K562 (cell line): ENCODE measurements at regions not wholly inside any gene's neighbourhood (a gene's known extent, or its start where the extent isn't known, plus 50 kb on each side); places are given as distances from the start of the nearest gene placed in this dataset.

Source experiments
- ATAC-seq: fragments of 200-7000 bp; cut with Tn5 transposase; 3 replicates; pipeline ENCODE4 v1.9.1; 2020; ENCODE audit warnings: moderate library complexity
- BruUV-seq: library from RNA; stranded (reverse); fragments of 400-500 nt; replicated peaks from 2 replicates; lab custom pipeline; 2021; lab: Mats Ljungman, UMichigan
- CTCF ChIA-PET: fragments of 300-600 bp; formaldehyde crosslinking; extraction: SDS; loops from one replicate; lab custom pipeline; 2021; ENCODE audit warnings: low intra/inter-chr PET ratio; lab: Yijun Ruan, JAX
- POLR2A ChIA-PET: fragments of 300-600, 350-650 bp; sonication (Branson Sonifier 250); formaldehyde crosslinking; extraction: SDS; loops from one replicate; lab custom pipeline; 2021; ENCODE audit warnings: antibody characterized with exemption, inconsistent platforms; lab: Yijun Ruan, JAX
- DNase-seq, 4 experiments: peaks; one replicate each; pipeline versions ENCODE4 v3.0.0 to v3.0.0-alpha.2; 2011 to 2018; ENCODE audit warnings: low spot score in 3 of 4, mixed read lengths in 3 of 4; ENCODE audit errors: extremely low read depth in 1 of 4
- FAIRE-seq: peaks from 2 replicates; lab custom pipeline; 2011; peaks lifted over from hg19 to GRCh38; lab: Jason Lieb, UNC
- H2AFZ ChIP-seq: 2 replicates; pipeline ENCODE4 v1.6.0; 2011; ENCODE audit warnings: low read depth, low read length, control low read depth, inconsistent platforms
- H3K27ac ChIP-seq: fragments of 200-600 bp; 3 replicates; pipeline ENCODE4 v1.8.0; 2011; ENCODE audit warnings: low read depth, mild to moderate bottlenecking, control low read depth, inconsistent platforms, low read length, moderate library complexity, mixed read lengths; ENCODE audit errors: extremely low read depth
- H3K27me3 ChIP-seq, 2 experiments: fragments of 300-600 bp in 1 of 2; 2 replicates in 1 of 2; 3 replicates in 1 of 2; pipeline versions ENCODE4 v1.6.0 to v1.8.0; 2011; ENCODE audit warnings: inconsistent platforms in 2 of 2, low read length in 2 of 2, mild to moderate bottlenecking in 1 of 2, mixed read lengths in 1 of 2, moderate library complexity in 1 of 2; ENCODE audit not compliant: control insufficient read depth in 2 of 2, insufficient read depth in 2 of 2
- H3K36me3 ChIP-seq: fragments of 300-600 bp; 3 replicates; pipeline ENCODE4 v1.8.0; 2011; ENCODE audit warnings: mild to moderate bottlenecking, low read length, inconsistent platforms; ENCODE audit not compliant: control insufficient read depth, insufficient read depth
- H3K4me1 ChIP-seq, 2 experiments: fragments of 200-600 bp in 1 of 2; replicated peaks in 1 of 2; 2 replicates in 1 of 2; 3 replicates in 1 of 2; pipeline versions ENCODE4 v1.5.1 to v1.8.0; 2011; ENCODE audit warnings: inconsistent platforms in 2 of 2, low read length in 2 of 2, mild to moderate bottlenecking in 1 of 2, mixed read lengths in 1 of 2, moderate library complexity in 1 of 2; ENCODE audit not compliant: control insufficient read depth in 2 of 2, insufficient read depth in 2 of 2
- H3K4me2 ChIP-seq: 2 replicates; pipeline ENCODE4 v1.6.1; 2011; ENCODE audit warnings: low read length, control low read depth, inconsistent platforms, mixed read lengths; ENCODE audit not compliant: insufficient read depth
- H3K4me3 ChIP-seq: fragments of 200-600 bp; sonication (generic), shearing (Covaris generic); 2 replicates; pipeline ENCODE4 v1.5.1; 2016; ENCODE audit warnings: control low read depth, inconsistent platforms
- H3K79me2 ChIP-seq: fragments of 200-600 bp; 3 replicates; pipeline ENCODE4 v1.8.0; 2011; ENCODE audit warnings: low read length, inconsistent platforms; ENCODE audit not compliant: control insufficient read depth, insufficient read depth
- H3K9ac ChIP-seq, 2 experiments: 2 replicates each; pipeline versions ENCODE4 v1.6.0 to v1.6.1; 2011; ENCODE audit warnings: low read depth in 2 of 2, low read length in 2 of 2, control low read depth in 1 of 2, inconsistent platforms in 1 of 2, mild to moderate bottlenecking in 1 of 2, mixed read lengths in 1 of 2; ENCODE audit not compliant: insufficient read depth in 1 of 2
- H3K9me1 ChIP-seq: one replicate; pipeline ENCODE4 v1.6.0; 2011; ENCODE audit warnings: inconsistent platforms, mild to moderate bottlenecking, low read length, moderate library complexity; ENCODE audit not compliant: control insufficient read depth, insufficient read depth
- H3K9me3 ChIP-seq: replicated peaks from 2 replicates; pipeline ENCODE4 v1.5.1; 2011; ENCODE audit warnings: low read depth, low read length, inconsistent platforms; ENCODE audit not compliant: control insufficient read depth, insufficient read depth
- H4K20me1 ChIP-seq: replicated peaks from 2 replicates; pipeline ENCODE4 v1.6.1; 2011; ENCODE audit warnings: low read length, inconsistent platforms, mixed read lengths; ENCODE audit not compliant: control insufficient read depth, insufficient read depth
- BRCA1 ChIP-seq, 2 experiments: fragments of 450-650 bp in 1 of 2; sonication (generic) in 1 of 2; formaldehyde crosslinking in 1 of 2; IDR thresholded peaks; 2 replicates each; pipeline versions ENCODE4 v1.5.0 to v1.6.1; 2017 to 2020; ENCODE audit warnings: mild to moderate bottlenecking in 1 of 2, missing genetic modification reagents in 1 of 2
- MTA1 ChIP-seq: fragments of 450-650 bp; IDR thresholded peaks from 2 replicates; pipeline ENCODE4 v1.6.1; 2017; ENCODE audit warnings: borderline replicate concordance
- NCOA1 ChIP-seq: fragments of 450-650 bp; IDR thresholded peaks from 2 replicates; pipeline ENCODE4 v1.6.1; 2016; ENCODE audit warnings: low read depth
- SMARCA4 ChIP-seq: fragments of 450-650 bp; IDR thresholded peaks from 2 replicates; pipeline ENCODE4 v1.6.1; 2016
- TAF15 ChIP-seq: fragments of 200-400 bp; formaldehyde crosslinking; IDR thresholded peaks from 2 replicates; pipeline ENCODE4 v1.6.1; 2017; ENCODE audit warnings: mild to moderate bottlenecking, low read depth, low read length, moderate library complexity
- ZSCAN29 ChIP-seq: fragments of 450-650 bp; IDR thresholded peaks from 2 replicates; pipeline ENCODE4 v1.6.1; 2017
- WGBS: fragments of 100-300 bp; shearing (Covaris generic); methylation state at CpG from one replicate; pipeline ENCODE4 v1.1.6; 2016; ENCODE audit warnings: low coverage, mixed read lengths; ENCODE audit not compliant: insufficient coverage; ENCODE audit errors: missing lambda C conversion rate; 5-methylcytosine and 5-hydroxymethylcytosine counted together
- in situ Hi-C: fragments of 300-500 bp; cut with MboI; formaldehyde crosslinking; loops from 4 replicates; pipeline ENCODE4 v1.15.0; 2018; ENCODE audit warnings: inconsistent platforms, mixed read lengths
- intact Hi-C: fragments of 100-400 bp; cut with micrococcal nuclease; formaldehyde crosslinking; loops from 2 replicates; pipeline ENCODE4 v1.14.2; 2022
- TF ChIP-seq, protein P1 (sequence below), 2 experiments: fragments of 450-650 bp; IDR thresholded peaks; 2 replicates each; pipeline ENCODE4 v1.6.1; 2018; ENCODE audit warnings: mild to moderate bottlenecking in 2 of 2, low read depth in 1 of 2; ENCODE audit not compliant: partially characterized antibody in 2 of 2

GRCh38 chr16:5722116-5722619 is 624.6 kb upstream of the EEF2KMT start (continued):
- TF ChIP-seq, protein P1, sequence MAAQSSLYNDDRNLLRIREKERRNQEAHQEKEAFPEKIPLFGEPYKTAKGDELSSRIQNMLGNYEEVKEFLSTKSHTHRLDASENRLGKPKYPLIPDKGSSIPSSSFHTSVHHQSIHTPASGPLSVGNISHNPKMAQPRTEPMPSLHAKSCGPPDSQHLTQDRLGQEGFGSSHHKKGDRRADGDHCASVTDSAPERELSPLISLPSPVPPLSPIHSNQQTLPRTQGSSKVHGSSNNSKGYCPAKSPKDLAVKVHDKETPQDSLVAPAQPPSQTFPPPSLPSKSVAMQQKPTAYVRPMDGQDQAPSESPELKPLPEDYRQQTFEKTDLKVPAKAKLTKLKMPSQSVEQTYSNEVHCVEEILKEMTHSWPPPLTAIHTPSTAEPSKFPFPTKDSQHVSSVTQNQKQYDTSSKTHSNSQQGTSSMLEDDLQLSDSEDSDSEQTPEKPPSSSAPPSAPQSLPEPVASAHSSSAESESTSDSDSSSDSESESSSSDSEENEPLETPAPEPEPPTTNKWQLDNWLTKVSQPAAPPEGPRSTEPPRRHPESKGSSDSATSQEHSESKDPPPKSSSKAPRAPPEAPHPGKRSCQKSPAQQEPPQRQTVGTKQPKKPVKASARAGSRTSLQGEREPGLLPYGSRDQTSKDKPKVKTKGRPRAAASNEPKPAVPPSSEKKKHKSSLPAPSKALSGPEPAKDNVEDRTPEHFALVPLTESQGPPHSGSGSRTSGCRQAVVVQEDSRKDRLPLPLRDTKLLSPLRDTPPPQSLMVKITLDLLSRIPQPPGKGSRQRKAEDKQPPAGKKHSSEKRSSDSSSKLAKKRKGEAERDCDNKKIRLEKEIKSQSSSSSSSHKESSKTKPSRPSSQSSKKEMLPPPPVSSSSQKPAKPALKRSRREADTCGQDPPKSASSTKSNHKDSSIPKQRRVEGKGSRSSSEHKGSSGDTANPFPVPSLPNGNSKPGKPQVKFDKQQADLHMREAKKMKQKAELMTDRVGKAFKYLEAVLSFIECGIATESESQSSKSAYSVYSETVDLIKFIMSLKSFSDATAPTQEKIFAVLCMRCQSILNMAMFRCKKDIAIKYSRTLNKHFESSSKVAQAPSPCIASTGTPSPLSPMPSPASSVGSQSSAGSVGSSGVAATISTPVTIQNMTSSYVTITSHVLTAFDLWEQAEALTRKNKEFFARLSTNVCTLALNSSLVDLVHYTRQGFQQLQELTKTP (IDR thresholded peaks at IDR 0.05; ENCODE audit: low read depth in 1 of 2, partially characterized antibody in 2 of 2), result no peak
- no peak for TF ChIP-seq TAF15
- TF ChIP-seq ZSCAN29, result no peak
- no peak for TF ChIP-seq SMARCA4
- no peak for TF ChIP-seq NCOA1

DNA sequence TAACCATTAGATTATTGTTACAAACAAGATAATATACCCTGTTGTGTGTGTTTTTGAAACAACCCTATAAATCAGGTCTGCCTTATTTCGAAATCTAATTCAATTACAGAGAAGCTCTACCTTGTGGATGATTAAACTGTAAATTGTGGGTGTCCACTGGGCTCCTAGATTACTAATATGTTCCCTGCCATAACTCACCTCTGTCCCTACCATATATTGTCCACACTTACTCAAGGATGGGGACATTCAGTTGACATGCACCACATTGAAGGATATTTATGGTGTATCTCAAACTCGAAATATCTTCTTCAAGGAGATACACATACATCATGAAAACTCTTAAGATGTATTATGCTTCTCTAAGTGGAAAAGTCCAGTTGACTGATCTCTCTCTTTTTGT is 617.6 kb upstream of the EEF2KMT start:
- Histone ChIP-seq H3K9ac (no peak overlapping the region), H3K9me1 (no peaks in the 10 kb centered on the region), H3K27me3 (peaks cover 0 to 3% of the 10 kb centered on the region in 2 experiments; a peak in 1 of 5 replicates), H3K9me3 (no peaks in the 10 kb centered on the region), H3K4me2 (no peak overlapping the region), H3K36me3 (no peaks in the 10 kb centered on the region), H3K27ac (no peak overlapping the region), H3K79me2 (no peaks in the 10 kb centered on the region), H3K4me1 (no peaks in the 10 kb centered on the region)
- DNase-seq (no peak), FAIRE-seq (no peak), ATAC-seq (no peak)
- ChIA-PET POLR2A (no interaction called here), CTCF (no interaction called here)
- BruUV-seq, result no TSS peak
- in situ Hi-C loops (no loop called here), intact Hi-C loops (no loop called here)
- WGBS, result 3% methylated on average over 2 of the region's 2 CpGs
- TF ChIP-seq MTA1, result no peak
- no peak for TF ChIP-seq BRCA1 (IDR thresholded peaks at IDR 0.05)
- TF ChIP-seq BRCA1 (CRISPR knock-in tag; IDR thresholded peaks at IDR 0.05), result no peak
- TF ChIP-seq, all 486 proteins: peak for 0
- Histone ChIP-seq H2AFZ (no peak overlapping the region), H3K4me3 (no peak overlapping the region), H4K20me1 (no peaks in the 10 kb centered on the region; the same call in 1 of the 2 replicates)
